Lung (tissue), 11 donors: ENCODE measurements at regions not wholly inside any gene's neighbourhood (a gene's known extent, or its start where the extent isn't known, plus 50 kb on each side); places are given as distances from the start of the nearest gene placed in this dataset.
"Not testable (repeated sequence)": the region's sequence is repeated elsewhere in the genome, so short reads cannot be mapped to it uniquely, and the experiment has no call there.

ENCODE experiments used
- ATAC-seq: fragments of 200-7000 bp; cut with Tn5 transposase; one replicate; pipeline ENCODE4 v1.9.1; 2020; ENCODE audit warnings: moderate number of reproducible peaks; ENCODE audit not compliant: insufficient read depth, low FRiP score
- DNase-seq, 3 donors: peaks; one replicate each; pipeline ENCODE4 v3.0.0-alpha.2; 2013 to 2017
- H3K27ac ChIP-seq, 2 donors: one replicate each; pipeline ENCODE4 v1.5.1; 2013; ENCODE audit warnings: mild to moderate bottlenecking in 2 of 2, moderate library complexity in 2 of 2, control low read depth in 1 of 2, inconsistent platforms in 1 of 2, low read depth in 1 of 2, low read length in 1 of 2
- H3K27me3 ChIP-seq, 3 donors: one replicate each; pipeline ENCODE4 v1.5.1; 2013; ENCODE audit warnings: low read length in 2 of 3; ENCODE audit not compliant: control insufficient read depth in 3 of 3, insufficient read depth in 3 of 3
- H3K36me3 ChIP-seq, 4 donors: one replicate each; pipeline ENCODE4 v1.5.1; 2013; ENCODE audit warnings: low read length in 4 of 4, mild to moderate bottlenecking in 1 of 4, moderate library complexity in 1 of 4; ENCODE audit not compliant: control insufficient read depth in 4 of 4, insufficient read depth in 4 of 4
- H3K4me1 ChIP-seq, 5 donors: one replicate each; pipeline ENCODE4 v1.5.1; 2013; ENCODE audit warnings: low read length in 5 of 5, mild to moderate bottlenecking in 2 of 5, moderate library complexity in 1 of 5; ENCODE audit not compliant: control insufficient read depth in 5 of 5, insufficient read depth in 5 of 5
- H3K4me3 ChIP-seq: one replicate; pipeline ENCODE4 v1.5.1; 2013; ENCODE audit warnings: mild to moderate bottlenecking, control low read depth, moderate library complexity
- H3K9ac ChIP-seq, 2 donors: one replicate each; pipeline ENCODE4 v1.5.1; 2013; ENCODE audit warnings: low read length in 2 of 2, control low read depth in 1 of 2; ENCODE audit not compliant: insufficient read depth in 1 of 2
- H3K9me3 ChIP-seq, 4 donors: one replicate each; pipeline ENCODE4 v1.5.1; 2013; ENCODE audit warnings: low read length in 3 of 4, mild to moderate bottlenecking in 1 of 4, moderate library complexity in 1 of 4; ENCODE audit not compliant: control insufficient read depth in 4 of 4, insufficient read depth in 3 of 4
- WGBS, 2 donors: extraction: QIAGEN DNeasy Blood & Tissue Kit; methylation state at CpG; one replicate each; pipeline ENCODE4 v1.1.7; 2013; 5-methylcytosine and 5-hydroxymethylcytosine counted together
- TF ChIP-seq, protein P1 (sequence below): IDR thresholded peaks from 2 replicates; pipeline ENCODE4 v1.5.1; 2012; ENCODE audit warnings: mild to moderate bottlenecking; ENCODE audit errors: control extremely low read depth, extremely low read depth
- donor health status: control.
- donor health status: control.
- donor health status: Bipolar disorder and iron deficiency.
- donor health status: healthy.
- donor health status: DM: yes; HTN: yes; CAD: no.

DNA sequence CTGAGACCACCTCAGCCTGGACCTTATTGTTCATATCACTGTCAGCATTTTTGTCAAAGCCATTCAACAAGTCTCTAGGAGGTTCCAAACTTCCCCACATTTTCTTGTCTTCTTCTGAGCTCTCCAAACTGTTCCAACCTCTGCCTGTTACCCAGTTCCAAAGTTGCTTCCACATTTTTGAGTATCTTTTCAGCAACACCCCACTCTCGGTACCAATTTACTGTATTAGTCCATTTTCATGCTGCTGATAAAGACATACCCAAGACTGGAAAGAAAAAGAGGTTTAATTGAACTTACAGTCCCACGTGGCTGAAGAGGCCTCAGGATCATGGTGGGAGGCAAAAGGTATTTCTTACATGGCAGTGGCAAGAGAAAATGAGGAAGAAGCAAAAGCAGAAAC is 111.5 kb upstream of the MDM1 start:
- not testable (repeated sequence) for DNase-seq, H3K27ac ChIP-seq, H3K36me3 ChIP-seq, H3K9me3 ChIP-seq, ATAC-seq, H3K4me1 ChIP-seq, H3K4me3 ChIP-seq, H3K27me3 ChIP-seq, H3K9ac ChIP-seq
- WGBS, 2 donors = 87 to 94% methylated on average over 2 of the region's 2 CpGs

DNA sequence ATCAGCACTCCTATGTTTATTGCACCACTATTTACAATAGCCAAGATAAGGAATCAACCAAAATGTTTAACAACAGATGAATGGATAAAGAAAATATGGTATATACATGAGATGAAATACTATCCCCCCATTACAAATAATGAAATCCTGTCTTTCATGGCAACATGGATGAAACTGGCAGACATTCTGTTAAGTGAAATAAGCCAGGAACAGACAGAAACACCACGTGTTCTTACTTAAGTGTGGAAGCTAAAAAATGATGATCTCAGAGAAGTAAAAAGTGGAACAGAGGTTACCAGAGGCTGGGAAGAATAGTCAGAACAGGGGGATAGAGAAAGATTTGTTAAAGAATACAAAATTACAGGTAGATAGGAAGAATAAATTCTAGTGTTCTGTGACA is 113.7 kb upstream of the MDM1 start:
- no peak overlapping the region for H3K9ac ChIP-seq
- no peaks in the 10 kb centered on the region for H3K27me3 ChIP-seq
- TF ChIP-seq, protein P1, sequence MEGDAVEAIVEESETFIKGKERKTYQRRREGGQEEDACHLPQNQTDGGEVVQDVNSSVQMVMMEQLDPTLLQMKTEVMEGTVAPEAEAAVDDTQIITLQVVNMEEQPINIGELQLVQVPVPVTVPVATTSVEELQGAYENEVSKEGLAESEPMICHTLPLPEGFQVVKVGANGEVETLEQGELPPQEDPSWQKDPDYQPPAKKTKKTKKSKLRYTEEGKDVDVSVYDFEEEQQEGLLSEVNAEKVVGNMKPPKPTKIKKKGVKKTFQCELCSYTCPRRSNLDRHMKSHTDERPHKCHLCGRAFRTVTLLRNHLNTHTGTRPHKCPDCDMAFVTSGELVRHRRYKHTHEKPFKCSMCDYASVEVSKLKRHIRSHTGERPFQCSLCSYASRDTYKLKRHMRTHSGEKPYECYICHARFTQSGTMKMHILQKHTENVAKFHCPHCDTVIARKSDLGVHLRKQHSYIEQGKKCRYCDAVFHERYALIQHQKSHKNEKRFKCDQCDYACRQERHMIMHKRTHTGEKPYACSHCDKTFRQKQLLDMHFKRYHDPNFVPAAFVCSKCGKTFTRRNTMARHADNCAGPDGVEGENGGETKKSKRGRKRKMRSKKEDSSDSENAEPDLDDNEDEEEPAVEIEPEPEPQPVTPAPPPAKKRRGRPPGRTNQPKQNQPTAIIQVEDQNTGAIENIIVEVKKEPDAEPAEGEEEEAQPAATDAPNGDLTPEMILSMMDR = no peak
- H3K27ac ChIP-seq = no peak overlapping the region
- 13 to 21% methylated on average over 1 of the region's 1 CpG for WGBS, 2 donors
- no peaks in the 10 kb centered on the region for H3K36me3 ChIP-seq
- peaks cover 0 to 3% (median 0%) of the 10 kb centered on the region in 4 donors for H3K9me3 ChIP-seq
- peaks cover 0 to 10% (median 0%) of the 10 kb centered on the region in 5 donors for H3K4me1 ChIP-seq
- ATAC-seq (no peak), DNase-seq (no peak)
- H3K4me3 ChIP-seq = no peak overlapping the region

DNA sequence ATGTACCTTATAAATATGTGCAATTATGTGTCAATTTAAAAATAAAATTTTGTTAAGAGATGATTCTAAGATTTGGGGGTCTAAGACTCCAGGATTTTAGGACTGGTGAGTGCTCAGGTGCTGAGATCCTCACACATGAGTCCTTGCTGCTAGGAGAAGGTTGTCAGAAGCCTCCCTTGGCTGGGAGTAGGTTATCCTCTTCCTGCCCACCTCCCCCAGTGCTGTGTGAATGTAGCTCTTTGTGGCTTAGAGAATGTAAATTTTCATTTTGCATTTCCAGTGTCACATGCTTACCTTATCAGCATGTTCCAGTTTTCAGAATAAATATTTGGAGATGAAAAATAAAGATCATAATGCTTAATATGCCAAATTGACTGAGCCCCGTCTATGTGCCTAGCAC is 114.2 kb upstream of the MDM1 start:
- no peak overlapping the region for H3K9ac ChIP-seq
- H3K27me3 ChIP-seq = no peaks in the 10 kb centered on the region
- no peaks in the 10 kb centered on the region for H3K36me3 ChIP-seq
- H3K4me3 ChIP-seq = no peak overlapping the region
- no peak for ATAC-seq
- peaks cover 0 to 3% (median 0%) of the 10 kb centered on the region in 4 donors for H3K9me3 ChIP-seq
- 50 to 66% methylated on average over 1 of the region's 1 CpG for WGBS, 2 donors
- no peak overlapping the region for H3K27ac ChIP-seq
- no peak for DNase-seq
- TF ChIP-seq, protein P1 = no peak
- peaks cover 0 to 16% (median 0%) of the 10 kb centered on the region in 5 donors for H3K4me1 ChIP-seq

DNA sequence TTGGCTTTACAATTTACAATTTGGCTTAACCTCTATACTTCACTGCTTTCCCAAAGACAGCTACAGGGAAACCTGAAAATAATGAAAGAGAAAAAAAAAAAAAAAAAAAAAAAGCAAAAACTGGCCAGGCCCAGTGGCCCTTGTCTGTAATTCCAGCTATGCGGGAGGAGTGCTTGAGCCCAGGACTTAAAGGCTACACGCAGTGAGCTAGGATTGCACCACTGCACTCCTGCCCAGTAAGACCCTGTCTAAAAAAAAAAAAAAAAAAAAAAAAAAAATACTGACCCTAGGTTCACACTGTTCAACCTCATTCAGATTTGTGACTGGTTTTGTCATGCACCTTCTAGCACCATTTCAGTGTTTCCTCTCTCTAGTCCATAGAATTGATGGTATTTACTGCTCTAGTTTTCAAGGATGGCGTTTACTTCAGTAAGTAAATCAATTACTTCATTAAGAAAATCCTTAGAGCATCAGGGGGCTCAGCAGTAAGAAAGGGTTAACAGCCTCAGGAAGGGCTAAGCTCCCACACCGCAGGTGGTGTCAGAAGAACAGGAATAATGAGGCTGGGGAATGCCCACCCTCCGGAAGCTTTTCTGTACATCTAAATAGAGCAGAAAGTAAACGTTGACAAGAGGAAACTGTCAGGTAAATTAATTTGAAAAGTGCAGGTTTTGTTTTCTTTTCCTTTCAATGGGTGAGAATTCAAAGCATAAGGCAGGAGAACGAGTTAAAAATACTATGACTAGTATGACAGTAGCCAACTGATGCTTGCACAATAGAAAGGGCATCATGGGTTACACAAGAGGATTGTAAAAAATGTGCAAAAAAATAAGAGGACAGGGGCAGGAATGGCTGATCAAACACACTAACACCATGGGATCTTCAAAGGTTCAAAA is 115.0 kb upstream of the MDM1 start:
- no peak overlapping the region for H3K9ac ChIP-seq
- TF ChIP-seq, protein P1 = no peak
- no peak overlapping the region for H3K27ac ChIP-seq
- DNase-seq (no peak), ATAC-seq (no peak)
- WGBS, 2 donors = 35 to 37% methylated on average over 7 of the region's 7 CpGs
- no peaks in the 10 kb centered on the region for H3K27me3 ChIP-seq
- peaks cover 0 to 3% (median 0%) of the 10 kb centered on the region in 4 donors for H3K9me3 ChIP-seq
- H3K4me1 ChIP-seq = peaks cover 0 to 23% (median 4%) of the 10 kb centered on the region in 5 donors
- H3K36me3 ChIP-seq = no peaks in the 10 kb centered on the region
- no peak overlapping the region for H3K4me3 ChIP-seq
